A673 (cell line): ENCODE measurements at regions not wholly inside any gene's neighbourhood (a gene's known extent, or its start where the extent isn't known, plus 50 kb on each side); places are given as distances from the start of the nearest gene placed in this dataset.

Source experiments
- BruUV-seq: library from RNA; stranded (reverse); fragments of 400-500 nt; replicated peaks from 2 replicates; lab custom pipeline; 2021; lab: Mats Ljungman, UMichigan
- CTCF ChIA-PET: fragments of 300-600 bp; sonication (Branson Sonifier 250); formaldehyde crosslinking; loops from one replicate; lab custom pipeline; 2022; ENCODE audit warnings: antibody characterized with exemption; lab: Charles Lee
- POLR2A ChIA-PET: fragments of 300-600 bp; sonication (Branson Sonifier 250); formaldehyde crosslinking; loops from one replicate; lab custom pipeline; 2022; ENCODE audit warnings: antibody characterized with exemption; ENCODE audit not compliant: low non-redundant PET; lab: Charles Lee
- DNase-seq: peaks from one replicate; pipeline ENCODE4 v3.0.0-alpha.2; 2015; ENCODE audit warnings: low spot score
- H3K27ac ChIP-seq: fragments of 200-600 bp; sonication (generic); 2 replicates; pipeline ENCODE4 v1.5.1; 2016; ENCODE audit warnings: mixed run types, low read depth, mild to moderate bottlenecking, mixed read lengths, antibody characterized with exemption, low read length; ENCODE audit not compliant: poor library complexity, severe bottlenecking
- H3K27me3 ChIP-seq: fragments of 200-600 bp; sonication (generic); replicated peaks from 2 replicates; pipeline ENCODE4 v1.6.1; 2017; ENCODE audit warnings: mixed run types, low read depth, mild to moderate bottlenecking, mixed read lengths, antibody characterized with exemption, low read length; ENCODE audit not compliant: insufficient read depth, poor library complexity
- H3K36me3 ChIP-seq: fragments of 200-600 bp; sonication (generic); 2 replicates; pipeline ENCODE4 v1.6.1; 2016; ENCODE audit warnings: mixed run types, mild to moderate bottlenecking, mixed read lengths, antibody characterized with exemption, low read length; ENCODE audit not compliant: insufficient read depth, poor library complexity, severe bottlenecking
- H3K4me1 ChIP-seq: fragments of 200-600 bp; sonication (generic); 2 replicates; pipeline ENCODE4 v1.6.1; 2017; ENCODE audit warnings: mixed run types, mild to moderate bottlenecking, mixed read lengths, antibody characterized with exemption, low read length; ENCODE audit not compliant: insufficient read depth, poor library complexity, severe bottlenecking
- H3K4me3 ChIP-seq: fragments of 200-600 bp; sonication (generic); 2 replicates; pipeline ENCODE4 v1.5.1; 2016; ENCODE audit warnings: low read depth, mixed run types, mild to moderate bottlenecking, mixed read lengths, low read length; ENCODE audit not compliant: poor library complexity, severe bottlenecking
- H3K9me3 ChIP-seq: fragments of 200-600 bp; sonication (generic); 2 replicates; pipeline ENCODE4 v1.6.1; 2016; ENCODE audit warnings: mixed run types, low read depth, mild to moderate bottlenecking, mixed read lengths, antibody characterized with exemption, low read length; ENCODE audit not compliant: poor library complexity, severe bottlenecking
- EZH2 ChIP-seq: fragments of 200-600 bp; sonication (generic); IDR thresholded peaks from 2 replicates; pipeline ENCODE4 v1.6.1; 2017; ENCODE audit warnings: borderline replicate concordance, low read depth, mild to moderate bottlenecking, mixed read lengths, antibody characterized with exemption, low read length; ENCODE audit not compliant: poor library complexity, severe bottlenecking
- intact Hi-C: fragments of 100-400 bp; cut with micrococcal nuclease; formaldehyde crosslinking; loops from one replicate; pipeline ENCODE4 v1.10.0; 2022; ENCODE audit not compliant: unreplicated experiment
- TF ChIP-seq, protein P1 (sequence below): fragments of 300-800, 200-600 bp; sonication (generic); conservative IDR thresholded peaks from 2 replicates; pipeline ENCODE4 v1.5.1; 2017; ENCODE audit warnings: low read depth, mild to moderate bottlenecking, antibody characterized with exemption, low read length, moderate library complexity, mixed read lengths

DNA sequence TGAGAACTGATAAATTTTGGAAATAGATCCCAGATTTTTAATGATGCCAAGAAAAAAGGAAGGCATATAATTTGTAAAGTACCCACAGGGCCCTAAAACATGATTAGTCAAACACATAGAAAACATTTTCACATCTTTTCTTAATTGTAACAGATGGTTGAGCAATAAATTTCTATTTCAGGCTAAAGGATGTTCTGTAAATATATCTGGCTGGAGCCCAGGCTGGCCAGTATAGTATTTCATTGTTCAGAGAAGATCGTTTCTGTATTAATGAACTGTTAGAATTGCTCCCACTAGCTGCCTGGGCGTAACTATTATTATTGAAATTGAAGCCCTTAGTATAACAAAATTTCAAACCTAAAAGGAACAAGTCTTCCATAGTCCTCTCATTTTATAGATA, 105.3 kb upstream of the SMC2 start:
- Histone ChIP-seq H3K36me3 (no peaks in the 10 kb centered on the region), H3K27me3 (no peaks in the 10 kb centered on the region), H3K9me3 (no peaks in the 10 kb centered on the region), H3K4me1 (no peaks in the 10 kb centered on the region), H3K4me3 (no peak overlapping the region), H3K27ac (no peak overlapping the region)
- ChIA-PET POLR2A (no interaction called here), CTCF (no interaction called here)
- BruUV-seq: no TSS peak
- TF ChIP-seq, protein P1, sequence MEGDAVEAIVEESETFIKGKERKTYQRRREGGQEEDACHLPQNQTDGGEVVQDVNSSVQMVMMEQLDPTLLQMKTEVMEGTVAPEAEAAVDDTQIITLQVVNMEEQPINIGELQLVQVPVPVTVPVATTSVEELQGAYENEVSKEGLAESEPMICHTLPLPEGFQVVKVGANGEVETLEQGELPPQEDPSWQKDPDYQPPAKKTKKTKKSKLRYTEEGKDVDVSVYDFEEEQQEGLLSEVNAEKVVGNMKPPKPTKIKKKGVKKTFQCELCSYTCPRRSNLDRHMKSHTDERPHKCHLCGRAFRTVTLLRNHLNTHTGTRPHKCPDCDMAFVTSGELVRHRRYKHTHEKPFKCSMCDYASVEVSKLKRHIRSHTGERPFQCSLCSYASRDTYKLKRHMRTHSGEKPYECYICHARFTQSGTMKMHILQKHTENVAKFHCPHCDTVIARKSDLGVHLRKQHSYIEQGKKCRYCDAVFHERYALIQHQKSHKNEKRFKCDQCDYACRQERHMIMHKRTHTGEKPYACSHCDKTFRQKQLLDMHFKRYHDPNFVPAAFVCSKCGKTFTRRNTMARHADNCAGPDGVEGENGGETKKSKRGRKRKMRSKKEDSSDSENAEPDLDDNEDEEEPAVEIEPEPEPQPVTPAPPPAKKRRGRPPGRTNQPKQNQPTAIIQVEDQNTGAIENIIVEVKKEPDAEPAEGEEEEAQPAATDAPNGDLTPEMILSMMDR: no peak
- TF ChIP-seq EZH2: no peak
- DNase-seq: no peak
- intact Hi-C loops: no loop called here

DNA sequence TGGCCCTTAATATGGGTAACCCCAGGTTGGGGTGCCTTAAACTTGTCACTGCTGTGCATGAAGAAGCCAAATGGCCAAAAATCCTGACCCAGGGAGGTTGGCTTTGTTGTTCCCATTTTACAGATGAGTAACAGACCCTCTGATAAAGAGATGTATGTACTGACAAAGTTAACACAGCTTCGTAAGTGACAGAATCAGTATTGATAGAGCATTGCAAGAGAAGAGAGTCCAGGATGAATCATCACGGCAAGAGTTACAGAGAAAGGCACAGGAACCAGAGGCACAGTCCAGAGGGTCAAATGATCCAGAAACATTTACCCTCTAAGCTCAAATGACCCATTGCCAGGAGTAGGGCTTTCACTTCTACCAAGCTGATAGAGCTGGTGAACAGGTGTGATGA, 103.8 kb upstream of the SMC2 start:
- H3K4me1 ChIP-seq: no peaks in the 10 kb centered on the region
- no peak overlapping the region for H3K27ac ChIP-seq
- no peak overlapping the region for H3K4me3 ChIP-seq
- no TSS peak for BruUV-seq
- DNase-seq: no peak
- CTCF ChIA-PET: no interaction called here
- no peaks in the 10 kb centered on the region for H3K9me3 ChIP-seq
- POLR2A ChIA-PET: no interaction called here
- H3K36me3 ChIP-seq: no peaks in the 10 kb centered on the region
- no peaks in the 10 kb centered on the region for H3K27me3 ChIP-seq
- TF ChIP-seq EZH2: no peak
- TF ChIP-seq, protein P1: no peak
- intact Hi-C loops: no loop called here

DNA sequence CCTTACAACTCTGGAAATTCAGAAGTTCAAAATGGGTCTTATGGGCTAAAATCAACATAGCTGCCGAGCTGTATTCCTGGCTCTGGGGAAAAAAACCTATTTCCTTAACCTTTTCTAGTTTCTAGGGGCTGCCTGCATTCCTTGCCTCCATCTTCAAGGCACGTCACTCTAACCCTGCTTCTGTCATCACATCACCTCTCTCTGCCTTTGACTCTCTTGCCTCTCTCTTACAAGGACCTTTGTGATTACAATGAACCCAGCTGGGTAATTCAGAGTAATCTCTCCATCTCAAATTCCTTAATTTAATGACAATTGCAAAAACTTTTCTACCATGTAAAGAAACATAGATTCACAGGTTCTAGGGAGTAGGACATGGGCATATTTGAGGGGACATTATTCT, 103.1 kb upstream of the SMC2 start:
- Histone ChIP-seq H3K27ac (no peak overlapping the region), H3K4me1 (no peaks in the 10 kb centered on the region), H3K4me3 (no peak overlapping the region), H3K36me3 (no peaks in the 10 kb centered on the region), H3K9me3 (no peaks in the 10 kb centered on the region), H3K27me3 (no peaks in the 10 kb centered on the region)
- DNase-seq: no peak
- intact Hi-C loops: no loop called here
- CTCF ChIA-PET: no interaction called here
- TF ChIP-seq EZH2: no peak
- TF ChIP-seq, protein P1: no peak
- POLR2A ChIA-PET: no interaction called here
- no TSS peak for BruUV-seq

DNA sequence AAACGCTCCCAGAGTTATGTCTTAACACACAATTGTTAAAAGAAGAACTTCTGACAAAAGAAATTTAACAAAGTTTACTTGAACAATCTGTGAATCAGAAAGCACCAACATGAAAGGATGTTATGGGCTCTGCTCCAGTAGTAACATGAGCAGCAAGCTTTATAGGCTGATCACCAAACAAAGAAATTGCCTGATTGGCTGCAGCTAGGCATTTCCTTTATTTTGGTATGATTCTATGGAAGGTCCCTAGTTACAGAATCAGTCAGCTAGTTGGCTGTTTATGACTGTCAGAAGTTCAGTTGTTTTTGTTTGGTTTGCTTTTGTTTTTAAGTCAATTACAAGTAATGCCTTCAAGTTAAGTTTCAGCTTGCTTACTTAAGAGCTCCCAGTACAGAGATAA, 102.4 kb upstream of the SMC2 start:
- no TSS peak for BruUV-seq
- Histone ChIP-seq H3K27me3 (no peaks in the 10 kb centered on the region), H3K4me3 (no peak overlapping the region), H3K27ac (no peak overlapping the region), H3K4me1 (no peaks in the 10 kb centered on the region), H3K36me3 (no peaks in the 10 kb centered on the region), H3K9me3 (no peaks in the 10 kb centered on the region)
- POLR2A ChIA-PET: no interaction called here
- no peak for DNase-seq
- CTCF ChIA-PET: no interaction called here
- TF ChIP-seq, protein P1: no peak
- no peak for TF ChIP-seq EZH2
- intact Hi-C loops: no loop called here
